Right ventricle myocardium inferior (tissue), 1 donor: ENCODE measurements at regions not wholly inside any gene's neighbourhood (a gene's known extent, or its start where the extent isn't known, plus 50 kb on each side); places are given as distances from the start of the nearest gene placed in this dataset.

ENCODE experiments used
- ATAC-seq: fragments of 200-7000 bp; cut with Tn5 transposase; one replicate; pipeline ENCODE4 v1.9.1; 2020; ENCODE audit warnings: mild to moderate bottlenecking, moderate library complexity
- DNase-seq: peaks from one replicate; pipeline ENCODE4 v3.0.0; 2021; ENCODE audit errors: missing footprints
- intact Hi-C: fragments of 100-400 bp; cut with DNase I; formaldehyde crosslinking; loops from one replicate; pipeline ENCODE4 v1.11.0; 2022
- donor health status: DM: no; HTN: yes; CAD: no; lungs with severe emphysema.

GRCh38 chr6:101001607-101002006, 120.5 kb upstream of the ASCC3 start:
- ATAC-seq (no peak), DNase-seq (no peak)
- intact Hi-C loops: no loop called here

GRCh38 chr6:101003075-101003474, 121.9 kb upstream of the ASCC3 start:
- intact Hi-C loops: no loop called here

GRCh38 chr6:101011186-101011585, 130.1 kb upstream of the ASCC3 start:
- intact Hi-C loops: no loop called here
- DNase-seq (no peak), ATAC-seq (no peak)

More at GRCh38 chr6:101003075-101003474, 121.9 kb upstream of the ASCC3 start:
- no peak for ATAC-seq
- no peak for DNase-seq

DNA sequence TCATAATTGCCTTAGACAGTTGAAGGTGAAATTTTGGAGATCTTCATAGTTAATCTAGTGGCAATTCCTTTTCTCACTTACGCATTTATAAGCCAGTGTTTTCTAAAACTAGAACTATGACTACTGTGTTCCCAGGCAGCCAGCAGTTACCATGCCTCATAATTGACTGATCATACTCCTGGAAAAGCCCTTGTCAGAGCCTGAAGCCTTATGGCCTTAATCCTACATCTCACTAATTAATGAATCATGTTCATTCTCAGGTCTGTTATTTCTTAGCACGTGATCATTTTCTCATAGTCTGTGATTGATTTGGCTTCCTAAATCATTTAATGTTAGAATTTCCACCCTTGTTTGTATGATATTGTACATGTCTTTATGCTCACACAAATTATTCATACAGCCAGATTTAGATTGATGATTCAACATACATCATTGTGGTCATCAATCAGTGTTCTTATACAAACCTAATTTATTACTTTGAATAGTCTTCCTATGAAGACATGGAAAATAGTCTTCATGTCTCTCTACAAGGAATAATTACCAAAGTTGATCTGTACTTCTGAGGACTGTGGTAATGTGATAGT, 132.6 kb upstream of the ASCC3 start:
- no peak for DNase-seq
- intact Hi-C loops: no loop called here
- no peak for ATAC-seq

DNA sequence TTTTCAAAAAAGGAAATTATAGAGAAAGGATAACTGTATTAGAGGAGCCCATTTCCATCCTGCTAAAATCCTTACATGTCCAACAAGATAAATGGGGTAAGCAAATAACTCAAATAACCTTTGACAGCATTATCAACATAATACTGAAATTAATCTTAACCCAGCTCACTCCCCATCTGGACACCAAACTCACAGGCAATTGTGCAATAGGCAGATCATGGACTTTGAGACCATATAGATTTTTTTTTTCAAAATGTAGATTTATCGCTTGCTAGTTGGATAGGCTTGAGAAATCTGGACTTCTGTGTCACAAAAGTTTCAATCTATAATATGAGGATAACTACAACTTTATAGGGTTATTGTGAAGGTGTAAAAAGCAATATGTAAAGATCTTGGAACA, 134.4 kb upstream of the ASCC3 start:
- ATAC-seq: no peak
- intact Hi-C loops: no loop called here
- DNase-seq: no peak

GRCh38 chr6:101016163-101016562, 135.0 kb upstream of the ASCC3 start:
- DNase-seq (no peak), ATAC-seq (no peak)
- intact Hi-C loops: no loop called here

DNA sequence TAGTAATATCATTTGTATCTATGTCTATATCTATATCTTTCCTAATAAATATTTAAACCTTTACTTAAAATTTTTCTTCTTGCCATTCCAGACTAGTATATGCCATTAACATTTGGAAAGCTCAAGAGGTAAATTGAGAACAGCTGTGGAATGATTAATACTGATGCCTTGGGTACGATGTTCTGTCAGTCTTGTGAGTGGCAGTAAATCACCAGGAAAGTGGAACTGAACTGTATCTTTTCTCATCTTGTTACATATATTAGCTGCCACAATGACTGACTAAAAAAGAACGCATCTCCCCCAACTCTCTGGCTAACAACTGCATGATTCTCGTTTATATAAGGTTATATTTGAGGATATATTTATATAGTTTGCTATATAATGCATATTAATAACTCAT, 137.0 kb upstream of the ASCC3 start:
- ATAC-seq: no peak
- DNase-seq: no peak
- intact Hi-C loops: no loop called here

DNA sequence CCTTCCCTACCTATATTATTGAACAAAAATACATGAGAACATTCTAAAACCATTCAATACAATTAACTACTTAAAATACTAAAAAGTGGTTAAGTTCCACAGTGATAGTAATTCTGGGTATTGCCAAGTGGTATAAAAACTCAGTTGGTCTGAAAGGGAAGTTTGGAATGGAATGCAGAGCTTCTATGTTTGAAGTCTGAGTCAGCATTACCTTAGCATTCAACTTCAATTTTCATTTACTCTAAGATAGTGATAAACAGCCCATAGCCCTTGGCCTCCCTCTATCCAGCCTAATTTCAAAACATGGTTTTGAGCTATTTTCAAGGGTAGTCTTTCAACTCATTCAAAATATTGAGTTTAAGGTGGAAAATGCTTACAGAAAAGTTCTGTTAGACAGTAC, 140.4 kb upstream of the ASCC3 start:
- ATAC-seq: no peak
- no peak for DNase-seq
- intact Hi-C loops: no loop called here

DNA sequence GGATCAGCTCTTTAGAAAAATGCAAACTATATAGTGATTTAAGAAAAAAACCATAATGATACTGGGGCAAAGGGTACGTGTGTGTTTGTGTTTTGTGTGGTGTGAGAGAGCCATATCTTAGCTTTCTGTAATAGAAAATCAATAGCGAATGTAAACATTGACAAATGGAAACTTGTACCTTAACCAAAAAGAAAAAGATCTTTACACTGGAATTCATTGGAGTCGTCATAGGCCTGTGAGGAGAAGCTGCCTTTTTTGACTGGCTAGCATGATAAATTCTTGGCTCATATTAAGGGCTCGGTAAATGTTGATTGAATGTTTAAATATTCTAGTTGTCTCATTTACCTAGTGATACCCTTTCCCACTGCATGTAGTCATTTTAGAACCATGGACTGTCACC, 161.8 kb upstream of the ASCC3 start:
- DNase-seq (no peak), ATAC-seq (no peak)
- intact Hi-C loops: no loop called here

GRCh38 chr6:101058296-101058695, 177.2 kb upstream of the ASCC3 start:
- intact Hi-C loops: no loop called here
- no peak for ATAC-seq
- no peak for DNase-seq

DNA sequence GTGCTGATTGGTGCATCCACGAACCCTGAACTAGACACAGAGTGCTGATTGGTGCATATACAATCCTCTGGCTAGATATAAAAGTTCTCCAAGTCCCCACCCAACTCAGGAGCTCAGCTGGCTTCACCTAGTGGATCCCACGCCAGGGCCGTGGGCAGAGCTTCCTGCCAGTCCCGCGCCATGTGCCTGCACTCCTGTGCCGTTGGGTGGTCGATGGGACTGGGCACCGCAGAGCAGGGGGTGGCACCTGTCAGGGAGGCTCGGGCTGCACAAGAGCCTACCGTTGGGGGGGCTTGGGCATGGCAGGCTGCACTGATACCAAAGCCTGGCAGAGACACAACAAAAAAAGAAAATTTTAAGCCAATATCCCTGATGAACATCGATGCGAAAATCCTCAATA, 185.4 kb upstream of the ASCC3 start:
- intact Hi-C loops: no loop called here
- DNase-seq (no peak), ATAC-seq (no peak)

DNA sequence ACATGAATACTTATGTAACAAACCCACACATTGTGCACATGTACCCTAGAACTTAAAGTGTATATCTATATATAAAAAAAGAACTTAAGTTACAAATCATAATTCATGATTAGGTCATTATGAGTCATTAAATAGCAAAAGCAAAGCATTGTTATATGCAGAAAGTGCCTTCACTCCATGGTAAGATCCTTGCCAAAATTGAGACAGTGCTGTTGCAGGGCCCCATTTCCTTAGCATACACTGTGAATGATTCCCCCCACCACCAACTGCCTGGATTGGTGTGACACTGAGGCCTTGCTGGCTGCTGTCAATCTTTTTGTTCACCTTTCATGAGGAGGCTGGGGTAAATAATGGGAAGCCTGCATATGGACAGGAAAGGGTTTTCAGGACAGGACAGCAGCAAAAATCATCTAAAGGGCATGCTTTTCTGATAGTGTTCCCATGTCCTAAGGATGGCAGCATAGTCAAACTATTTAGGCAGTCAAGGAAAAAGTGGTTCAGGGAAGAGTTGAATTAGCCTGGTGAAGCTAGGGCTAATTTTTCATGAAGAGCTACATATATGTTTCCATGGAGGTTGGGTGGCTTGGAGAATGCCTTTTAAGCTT, 188.2 kb upstream of the ASCC3 start:
- no peak for DNase-seq
- intact Hi-C loops: no loop called here
- ATAC-seq: no peak

DNA sequence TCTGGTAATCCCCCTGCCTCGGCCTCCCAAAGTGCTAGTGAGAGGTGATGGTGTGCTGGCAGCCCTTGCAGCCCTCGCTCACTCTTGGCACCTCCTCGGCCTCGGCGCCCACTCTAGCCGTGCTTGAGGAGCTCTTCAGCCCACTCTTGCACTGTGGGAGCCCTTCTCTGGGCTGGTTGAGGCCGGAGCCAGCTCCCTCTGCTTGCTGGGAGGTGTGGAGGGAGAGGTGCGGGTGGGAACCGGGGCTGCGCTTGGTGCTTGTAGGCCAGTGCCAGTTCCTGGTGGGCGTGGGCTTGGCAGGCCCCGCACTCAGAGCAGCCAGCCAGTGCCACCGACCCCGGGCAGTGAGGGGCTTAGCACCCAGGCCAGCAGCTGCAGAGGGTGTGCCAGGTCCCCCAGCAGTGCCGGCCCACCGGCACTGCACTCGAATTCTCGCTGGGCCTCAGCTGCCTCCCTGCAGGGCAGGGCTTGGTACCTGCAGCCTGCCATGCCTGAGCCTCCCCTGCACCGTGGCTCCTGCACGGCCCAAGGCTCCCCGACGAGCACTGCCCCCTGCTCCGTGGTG, 189.0 kb upstream of the ASCC3 start:
- no peak for ATAC-seq
- no peak for DNase-seq
- intact Hi-C loops: no loop called here

DNA sequence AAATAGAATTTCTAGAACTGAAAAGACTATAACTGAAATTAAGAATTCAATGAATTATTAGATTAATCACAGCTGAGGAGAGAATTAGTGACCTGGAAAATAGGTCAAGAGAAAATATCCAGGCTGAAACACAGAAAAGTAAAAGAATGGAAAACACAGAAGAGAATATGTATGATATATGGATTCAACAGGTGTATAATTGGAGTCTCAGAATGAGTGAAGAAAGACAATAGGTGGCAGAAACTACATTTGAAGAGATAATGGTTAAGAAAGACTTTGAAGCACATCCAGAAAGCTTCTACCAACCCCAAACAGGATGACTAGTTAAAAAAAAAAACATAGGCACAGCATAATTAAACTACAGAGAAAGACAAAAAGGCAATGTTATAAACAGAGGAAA, 196.2 kb upstream of the ASCC3 start:
- intact Hi-C loops: no loop called here
- ATAC-seq (no peak), DNase-seq (no peak)

DNA sequence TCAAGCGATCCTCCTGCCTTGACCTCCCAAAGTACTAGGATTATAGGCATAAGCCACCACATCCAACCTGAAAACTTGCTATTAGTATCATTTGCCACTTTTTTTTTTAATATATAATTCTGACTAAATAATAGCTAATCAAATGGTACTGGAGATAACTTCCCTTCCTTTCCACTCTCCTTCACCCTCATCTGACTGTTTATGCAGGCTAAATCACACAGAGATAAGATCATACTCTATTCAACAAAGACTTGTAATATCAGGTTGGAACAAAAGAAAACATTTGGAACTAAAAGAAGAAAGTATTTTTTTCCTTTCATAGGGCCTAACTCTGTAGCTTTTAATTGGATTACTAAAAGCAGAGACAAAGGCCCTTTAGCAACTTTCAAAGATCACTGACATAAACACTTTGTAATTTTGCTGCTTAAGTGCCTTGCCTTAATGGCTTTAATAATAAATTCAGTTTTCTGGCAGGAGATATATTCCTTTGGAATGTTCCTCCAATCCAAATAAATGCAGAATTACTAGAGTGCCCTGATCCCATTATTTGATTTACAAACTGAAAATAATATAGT, 198.7 kb upstream of the ASCC3 start:
- intact Hi-C loops: no loop called here
- ATAC-seq: no peak
- DNase-seq: no peak

DNA sequence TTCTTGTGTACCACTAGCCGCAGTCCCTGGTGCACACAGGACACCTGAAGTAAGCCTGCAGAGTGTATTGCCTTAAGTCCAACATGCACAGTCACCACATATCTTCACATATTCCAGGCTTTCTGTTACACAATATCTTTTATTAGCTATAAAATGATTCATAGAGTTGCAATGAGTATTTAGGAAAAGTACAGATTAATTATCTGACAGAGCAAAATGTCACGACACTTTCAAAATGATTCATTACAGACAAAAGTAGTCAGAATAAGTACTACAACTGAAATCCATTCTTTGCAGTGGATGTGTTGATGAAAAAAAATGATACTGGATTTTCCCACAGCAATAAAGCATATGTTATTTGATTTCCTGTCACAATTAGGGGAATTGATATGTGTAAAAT, 199.5 kb upstream of the ASCC3 start:
- no peak for DNase-seq
- ATAC-seq: no peak
- intact Hi-C loops: no loop called here

DNA sequence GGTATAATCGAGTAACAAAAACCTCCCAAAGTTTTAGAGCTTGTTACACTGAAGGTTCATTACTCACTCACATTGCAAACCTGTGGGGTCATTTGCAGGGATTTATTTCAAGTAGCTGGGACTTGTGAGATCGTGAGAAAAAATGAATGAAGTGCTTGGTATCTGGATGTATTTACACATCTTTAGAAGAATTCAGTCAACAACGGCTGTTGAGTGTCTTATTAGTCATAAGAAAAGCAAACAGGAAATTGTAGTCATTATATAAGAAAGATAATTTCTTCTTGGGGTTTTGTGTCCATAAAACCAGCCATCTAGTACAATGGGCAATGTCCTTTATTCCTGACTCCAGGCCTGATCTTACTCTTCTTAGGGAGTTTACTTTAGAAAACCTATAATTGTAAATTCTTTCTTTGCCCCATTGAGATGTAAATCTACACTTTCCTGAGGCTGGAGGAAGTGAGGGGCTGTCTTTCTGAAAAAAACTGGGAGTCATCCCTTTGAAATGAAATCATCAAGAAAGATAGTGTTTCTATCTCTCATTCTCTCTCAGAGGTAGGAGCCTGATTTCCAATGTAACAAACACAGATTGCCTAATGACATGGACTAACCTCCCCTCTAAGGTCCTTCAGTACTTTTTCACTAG, 202.5 kb upstream of the ASCC3 start:
- intact Hi-C loops: no loop called here
- DNase-seq: no peak
- no peak for ATAC-seq

- intact Hi-C loops: no loop called here
- ATAC-seq (no peak), DNase-seq (no peak)
Observed at GRCh38 chr6:101085327-101085726, 204.2 kb upstream of the ASCC3 start.

GRCh38 chr6:101086473-101086872, 205.3 kb upstream of the ASCC3 start:
- intact Hi-C loops: no loop called here
- no peak for ATAC-seq

DNA sequence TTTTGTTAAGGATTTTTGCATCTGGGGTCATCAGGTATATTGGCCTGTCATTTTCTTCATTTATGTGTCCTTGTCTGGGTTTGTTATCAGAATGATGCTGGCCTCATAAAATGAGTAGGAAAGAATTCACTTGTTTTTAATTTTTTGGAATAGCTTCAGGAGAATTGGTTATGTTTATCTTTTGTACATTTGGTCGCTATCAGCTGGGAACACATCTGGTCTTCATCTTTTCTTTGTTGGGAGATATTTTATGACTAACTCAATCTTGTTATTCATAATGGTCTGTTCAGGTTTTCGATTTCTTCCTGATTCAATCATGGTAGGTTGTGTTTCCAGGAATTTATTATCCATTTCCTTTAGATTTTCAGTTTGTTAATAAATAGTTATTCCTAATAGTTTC, 207.5 kb upstream of the ASCC3 start:
- intact Hi-C loops: no loop called here
- no peak for DNase-seq
- no peak for ATAC-seq

More at GRCh38 chr6:101086473-101086872, 205.3 kb upstream of the ASCC3 start:
- no peak for DNase-seq
